ENCODE measurements at regions not wholly inside any gene's neighbourhood (a gene's known extent, or its start where the extent isn't known, plus 50 kb on each side); places are given as distances from the start of the nearest gene placed in this dataset.

DNA sequence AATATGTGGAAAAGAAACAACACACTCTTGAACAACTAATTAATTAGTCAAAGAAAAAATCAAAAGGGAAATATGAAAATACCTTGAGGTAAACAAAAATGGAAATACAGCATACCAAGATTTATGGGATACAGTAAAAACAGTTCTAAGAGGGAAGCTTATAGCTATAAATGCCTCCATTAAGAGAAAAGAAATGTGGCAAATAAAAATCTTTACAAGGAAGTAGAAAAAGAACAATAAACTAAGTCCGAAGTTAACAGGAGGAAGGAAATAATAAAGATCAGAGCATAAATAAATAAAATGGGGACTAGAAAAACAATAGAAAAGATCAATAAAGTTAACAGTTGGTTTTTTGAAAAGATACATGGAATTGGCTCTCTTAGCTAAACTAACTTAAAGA, 267.8 kb upstream of the NRP1 start:
- TF ChIP-seq CTCF (IDR thresholded peaks at IDR 0.05), result no peak
- TF ChIP-seq POLR2A (IDR thresholded peaks at IDR 0.05), result no peak
